Spleen (tissue), 7 donors: ENCODE measurements at regions not wholly inside any gene's neighbourhood (a gene's known extent, or its start where the extent isn't known, plus 50 kb on each side); places are given as distances from the start of the nearest gene placed in this dataset.

ENCODE experiments used
- POLR2A ChIP-seq, 3 donors: fragments of 450-650 bp; IDR thresholded peaks; one replicate each; pipeline ENCODE4 v1.5.1; 2017; ENCODE audit warnings: antibody characterized with exemption in 3 of 3, mild to moderate bottlenecking in 1 of 3
- TF ChIP-seq, protein P1 (sequence below), 11 experiments: fragments of 200-600 bp in 7 of 11; fragments of 450-650 bp in 4 of 11; sonication (generic) in 4 of 11; IDR thresholded peaks in 8 of 11; conservative IDR thresholded peaks in 3 of 11; 1 replicate in 7 of 11; 2 replicates in 4 of 11; pipeline versions ENCODE4 v1.4.0 to v1.8.0; 2016 to 2021; ENCODE audit warnings: antibody characterized with exemption in 11 of 11, inconsistent platforms in 4 of 11, mild to moderate bottlenecking in 1 of 11
- donor health status: DM: no; HTN: no; CAD: no; lungs with moderate emphysema.
- donor health status: DM: no; HTN: no; CAD: no.
- donor health status: DM: no; HTN: no; CAD: no.

DNA sequence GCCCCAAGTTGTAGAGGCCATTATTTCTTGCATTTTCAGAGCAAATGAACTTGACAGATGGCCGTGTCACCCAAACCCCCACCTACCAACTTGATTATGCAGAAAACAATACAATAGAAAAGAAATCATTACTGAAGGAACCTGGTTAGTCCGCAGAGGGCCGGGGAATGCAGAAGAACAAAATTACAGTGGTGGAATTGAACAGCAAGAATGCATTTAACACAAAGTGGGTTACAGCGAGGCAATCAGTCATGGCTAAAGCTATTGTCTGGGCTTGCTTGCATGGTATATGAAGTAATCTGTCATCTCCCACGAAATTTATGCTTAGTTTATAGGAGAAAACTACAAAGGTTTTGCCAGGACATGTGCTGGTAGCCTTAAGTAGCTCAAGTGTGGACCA, 238.3 kb upstream of the IRX1 start:
- TF ChIP-seq, protein P1, sequence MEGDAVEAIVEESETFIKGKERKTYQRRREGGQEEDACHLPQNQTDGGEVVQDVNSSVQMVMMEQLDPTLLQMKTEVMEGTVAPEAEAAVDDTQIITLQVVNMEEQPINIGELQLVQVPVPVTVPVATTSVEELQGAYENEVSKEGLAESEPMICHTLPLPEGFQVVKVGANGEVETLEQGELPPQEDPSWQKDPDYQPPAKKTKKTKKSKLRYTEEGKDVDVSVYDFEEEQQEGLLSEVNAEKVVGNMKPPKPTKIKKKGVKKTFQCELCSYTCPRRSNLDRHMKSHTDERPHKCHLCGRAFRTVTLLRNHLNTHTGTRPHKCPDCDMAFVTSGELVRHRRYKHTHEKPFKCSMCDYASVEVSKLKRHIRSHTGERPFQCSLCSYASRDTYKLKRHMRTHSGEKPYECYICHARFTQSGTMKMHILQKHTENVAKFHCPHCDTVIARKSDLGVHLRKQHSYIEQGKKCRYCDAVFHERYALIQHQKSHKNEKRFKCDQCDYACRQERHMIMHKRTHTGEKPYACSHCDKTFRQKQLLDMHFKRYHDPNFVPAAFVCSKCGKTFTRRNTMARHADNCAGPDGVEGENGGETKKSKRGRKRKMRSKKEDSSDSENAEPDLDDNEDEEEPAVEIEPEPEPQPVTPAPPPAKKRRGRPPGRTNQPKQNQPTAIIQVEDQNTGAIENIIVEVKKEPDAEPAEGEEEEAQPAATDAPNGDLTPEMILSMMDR (IDR thresholded peaks at IDR 0.05 in 8 of 11, conservative IDR thresholded peaks at IDR 0.05 in 3 of 11) = no peak
- no peak for TF ChIP-seq POLR2A (IDR thresholded peaks at IDR 0.05)
